ENCODE measurements at regions not wholly inside any gene's neighbourhood (a gene's known extent, or its start where the extent isn't known, plus 50 kb on each side); places are given as distances from the start of the nearest gene placed in this dataset.

DNA sequence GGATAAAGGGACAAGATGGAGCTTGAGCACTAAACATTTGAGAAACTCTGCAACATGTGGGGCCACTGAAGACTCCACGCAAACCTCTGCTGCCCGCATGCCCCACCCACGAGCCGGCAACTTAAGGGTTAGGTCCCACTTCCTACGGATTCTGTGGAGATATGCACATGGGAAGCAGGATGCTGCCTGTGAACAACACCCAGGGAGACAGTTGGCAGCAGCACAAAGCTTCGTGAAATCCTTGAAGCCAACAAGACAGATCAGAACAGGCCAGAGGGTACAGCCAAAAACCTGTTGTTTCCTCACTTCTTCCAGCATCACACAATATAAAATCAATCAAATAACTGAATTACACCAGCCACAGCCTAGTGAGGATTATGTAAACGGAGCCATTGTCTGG lies 270.4 kb downstream of the ENC1 start:
- TF ChIP-seq CTCF (conservative IDR thresholded peaks at IDR 0.05; ENCODE audit: low read depth, low read length) (no peak), EZH2 (IDR thresholded peaks at IDR 0.05; ENCODE audit: low read length, unreplicated experiment) (no peak), EZH2phosphoT487 (IDR thresholded peaks at IDR 0.05; ENCODE audit: borderline replicate concordance, low read length) (no peak)
